Osteoblast (primary cell): ENCODE measurements at regions not wholly inside any gene's neighbourhood (a gene's known extent, or its start where the extent isn't known, plus 50 kb on each side); places are given as distances from the start of the nearest gene placed in this dataset.

Source experiments
- DNase-seq: peaks from one replicate; pipeline ENCODE4 v3.0.0; 2011; ENCODE audit warnings: low spot score, mixed read lengths; ENCODE audit not compliant: insufficient read length; ENCODE audit errors: missing footprints
- H2AFZ ChIP-seq: 2 replicates; pipeline ENCODE4 v1.6.0; 2011; ENCODE audit warnings: mild to moderate bottlenecking, low read length
- H3K27ac ChIP-seq: 2 replicates; pipeline ENCODE4 v1.5.1; 2011; ENCODE audit warnings: mild to moderate bottlenecking, low read depth, low read length, moderate library complexity
- H3K27me3 ChIP-seq: 2 replicates; pipeline ENCODE4 v1.6.0; 2012; ENCODE audit warnings: mild to moderate bottlenecking, control low read depth, inconsistent platforms, low read length, moderate library complexity; ENCODE audit not compliant: insufficient read depth
- H3K36me3 ChIP-seq: 2 replicates; pipeline ENCODE4 v1.5.1; 2011; ENCODE audit warnings: mild to moderate bottlenecking, low read length, control low read depth, moderate library complexity; ENCODE audit not compliant: insufficient read depth
- H3K4me1 ChIP-seq: 2 replicates; pipeline ENCODE4 v1.5.1; 2011; ENCODE audit warnings: mild to moderate bottlenecking, low read length, control low read depth, moderate library complexity; ENCODE audit not compliant: insufficient read depth
- H3K4me2 ChIP-seq: 2 replicates; pipeline ENCODE4 v1.6.0; 2011; ENCODE audit warnings: mild to moderate bottlenecking, low read length; ENCODE audit not compliant: insufficient read depth
- H3K4me3 ChIP-seq: fragments of 200-600 bp; sonication (generic); 3 replicates; pipeline ENCODE4 v1.5.1; 2012; ENCODE audit warnings: mild to moderate bottlenecking, low read length, inconsistent platforms; ENCODE audit not compliant: insufficient read depth
- H3K79me2 ChIP-seq: 2 replicates; pipeline ENCODE4 v1.6.0; 2012; ENCODE audit warnings: mild to moderate bottlenecking, low read length, control low read depth, inconsistent platforms; ENCODE audit not compliant: insufficient read depth
- H3K9me3 ChIP-seq: 2 replicates; pipeline ENCODE4 v1.5.1; 2011; ENCODE audit warnings: low read depth, low read length, control low read depth
- H4K20me1 ChIP-seq: 2 replicates; pipeline ENCODE4 v1.6.0; 2012; ENCODE audit warnings: mild to moderate bottlenecking, low read length, control low read depth; ENCODE audit not compliant: insufficient read depth
- TF ChIP-seq, protein P1 (sequence below): IDR thresholded peaks from 2 replicates; pipeline ENCODE4 v1.5.1; 2011; ENCODE audit warnings: mild to moderate bottlenecking, low read depth, low read length, moderate library complexity; ENCODE audit errors: extremely low read depth

DNA sequence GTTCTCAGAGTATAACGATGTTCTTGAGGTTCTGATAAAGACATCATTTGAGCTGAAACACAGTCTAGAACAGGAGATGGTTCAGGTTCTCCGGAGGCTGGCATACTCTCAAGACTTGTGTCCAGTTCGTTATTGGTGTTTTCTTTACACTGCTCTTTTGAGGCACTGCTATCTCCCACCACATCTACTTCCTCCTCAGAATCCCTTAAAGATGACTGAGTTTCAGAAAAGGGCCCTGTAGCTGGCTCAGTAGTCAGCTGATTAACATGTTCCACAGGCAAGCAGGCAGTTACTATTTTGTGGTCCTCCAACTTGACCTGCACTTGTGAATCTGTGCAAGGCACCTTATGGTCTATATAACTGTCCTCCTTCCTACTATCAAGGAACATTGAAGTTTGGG lies 50.2 kb downstream of the ZZZ3 start:
- Histone ChIP-seq H3K27me3 (no peaks in the 10 kb centered on the region), H4K20me1 (no peaks in the 10 kb centered on the region), H2AFZ (no peak overlapping the region), H3K27ac (no peak overlapping the region), H3K4me3 (no peak overlapping the region), H3K4me2 (no peak overlapping the region), H3K9me3 (no peaks in the 10 kb centered on the region), H3K4me1 (no peaks in the 10 kb centered on the region), H3K79me2 (peaks cover 48% of the 10 kb centered on the region), H3K36me3 (peaks cover 38% of the 10 kb centered on the region)
- TF ChIP-seq, protein P1, sequence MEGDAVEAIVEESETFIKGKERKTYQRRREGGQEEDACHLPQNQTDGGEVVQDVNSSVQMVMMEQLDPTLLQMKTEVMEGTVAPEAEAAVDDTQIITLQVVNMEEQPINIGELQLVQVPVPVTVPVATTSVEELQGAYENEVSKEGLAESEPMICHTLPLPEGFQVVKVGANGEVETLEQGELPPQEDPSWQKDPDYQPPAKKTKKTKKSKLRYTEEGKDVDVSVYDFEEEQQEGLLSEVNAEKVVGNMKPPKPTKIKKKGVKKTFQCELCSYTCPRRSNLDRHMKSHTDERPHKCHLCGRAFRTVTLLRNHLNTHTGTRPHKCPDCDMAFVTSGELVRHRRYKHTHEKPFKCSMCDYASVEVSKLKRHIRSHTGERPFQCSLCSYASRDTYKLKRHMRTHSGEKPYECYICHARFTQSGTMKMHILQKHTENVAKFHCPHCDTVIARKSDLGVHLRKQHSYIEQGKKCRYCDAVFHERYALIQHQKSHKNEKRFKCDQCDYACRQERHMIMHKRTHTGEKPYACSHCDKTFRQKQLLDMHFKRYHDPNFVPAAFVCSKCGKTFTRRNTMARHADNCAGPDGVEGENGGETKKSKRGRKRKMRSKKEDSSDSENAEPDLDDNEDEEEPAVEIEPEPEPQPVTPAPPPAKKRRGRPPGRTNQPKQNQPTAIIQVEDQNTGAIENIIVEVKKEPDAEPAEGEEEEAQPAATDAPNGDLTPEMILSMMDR, result no peak
- no peak for DNase-seq

DNA sequence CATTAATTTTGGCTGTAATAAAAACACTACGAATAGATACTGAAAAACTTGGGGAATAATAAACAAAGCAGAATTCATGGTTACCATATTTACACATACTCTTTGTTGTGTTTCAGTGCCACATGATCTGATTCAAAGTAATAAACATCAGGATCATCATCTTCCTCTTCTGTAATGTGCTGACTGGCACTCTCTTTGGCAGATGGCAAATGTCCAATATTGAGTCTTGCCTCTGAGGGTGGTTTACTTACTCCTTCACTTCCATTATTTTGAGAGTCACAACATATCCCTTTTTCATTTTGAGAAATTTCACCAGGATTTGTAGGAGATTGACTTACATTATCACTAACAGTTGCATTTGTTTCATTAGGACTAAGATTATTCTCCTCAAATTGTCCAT lies 50.7 kb downstream of the ZZZ3 start:
- Histone ChIP-seq H3K4me3 (no peak overlapping the region), H3K36me3 (peaks cover 40% of the 10 kb centered on the region), H3K27ac (no peak overlapping the region), H3K79me2 (peaks cover 46% of the 10 kb centered on the region), H3K9me3 (no peaks in the 10 kb centered on the region), H4K20me1 (no peaks in the 10 kb centered on the region), H3K4me2 (no peak overlapping the region), H3K4me1 (no peaks in the 10 kb centered on the region), H3K27me3 (no peaks in the 10 kb centered on the region), H2AFZ (no peak overlapping the region)
- TF ChIP-seq, protein P1, result no peak
- no peak for DNase-seq

DNA sequence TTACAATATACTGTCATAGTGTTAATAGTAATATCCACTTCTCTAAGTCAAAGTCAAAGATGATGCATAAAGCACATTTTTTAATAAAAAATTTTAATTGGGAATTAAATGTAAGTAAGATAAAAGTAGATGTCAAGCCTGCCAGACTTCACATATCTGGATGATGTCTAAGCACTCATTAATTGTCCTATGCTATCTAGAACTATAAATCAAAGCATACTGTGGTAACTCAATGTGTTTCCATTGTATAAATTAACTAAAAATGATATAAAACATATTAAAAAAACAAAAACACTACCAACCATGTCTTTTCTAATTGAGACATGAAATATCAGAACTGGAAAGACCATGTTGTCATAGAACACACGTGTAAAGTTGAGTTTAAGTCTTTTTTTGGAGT lies 51.2 kb downstream of the ZZZ3 start:
- no peak for DNase-seq
- H3K4me3 ChIP-seq, result no peak overlapping the region
- no peaks in the 10 kb centered on the region for H3K9me3 ChIP-seq
- H3K27ac ChIP-seq, result no peak overlapping the region
- TF ChIP-seq, protein P1, result no peak
- H4K20me1 ChIP-seq, result no peaks in the 10 kb centered on the region
- H3K36me3 ChIP-seq, result peaks cover 40% of the 10 kb centered on the region
- H2AFZ ChIP-seq, result no peak overlapping the region
- no peak overlapping the region for H3K4me2 ChIP-seq
- peaks cover 47% of the 10 kb centered on the region for H3K79me2 ChIP-seq
- H3K4me1 ChIP-seq, result no peaks in the 10 kb centered on the region
- no peaks in the 10 kb centered on the region for H3K27me3 ChIP-seq

DNA sequence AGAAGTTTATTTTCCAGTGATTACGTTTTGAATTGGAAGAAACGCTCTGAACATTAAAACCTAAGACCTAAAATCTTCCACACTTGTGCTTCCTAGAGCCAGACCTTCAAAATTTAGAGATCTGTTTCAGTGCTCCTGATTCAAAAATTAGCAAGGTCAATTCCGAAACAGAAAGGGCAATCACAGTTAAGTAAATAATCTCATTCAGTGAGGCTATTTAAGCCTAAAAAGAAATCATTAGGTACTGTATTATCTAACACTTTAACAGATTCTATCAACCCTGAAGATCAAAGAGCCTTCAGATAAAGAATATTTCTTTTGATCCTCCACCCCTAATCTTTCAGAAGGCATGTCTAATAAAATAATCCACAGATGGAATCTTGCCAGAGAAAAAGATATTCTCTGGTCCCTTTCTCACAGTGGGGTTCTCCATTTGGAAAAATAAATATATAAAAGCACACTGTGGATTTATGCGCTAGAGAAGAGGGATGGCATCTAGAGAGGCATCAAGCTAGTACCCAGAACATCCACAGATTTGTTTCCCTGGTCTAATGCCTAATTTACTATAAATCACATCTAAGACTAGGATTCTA lies 54.4 kb downstream of the ZZZ3 start:
- H4K20me1 ChIP-seq, result no peaks in the 10 kb centered on the region
- no peak for DNase-seq
- no peaks in the 10 kb centered on the region for H3K4me1 ChIP-seq
- H3K36me3 ChIP-seq, result peaks cover 53% of the 10 kb centered on the region
- peaks cover 58% of the 10 kb centered on the region for H3K79me2 ChIP-seq
- TF ChIP-seq, protein P1, result no peak
- H3K4me3 ChIP-seq, result no peak overlapping the region
- no peak overlapping the region for H2AFZ ChIP-seq
- H3K27me3 ChIP-seq, result no peaks in the 10 kb centered on the region
- H3K27ac ChIP-seq, result no peak overlapping the region
- no peaks in the 10 kb centered on the region for H3K9me3 ChIP-seq
- no peak overlapping the region for H3K4me2 ChIP-seq
